B cell (primary cell): ENCODE measurements at regions not wholly inside any gene's neighbourhood (a gene's known extent, or its start where the extent isn't known, plus 50 kb on each side); places are given as distances from the start of the nearest gene placed in this dataset.

Experiments
- ATAC-seq: fragments of 200-7000 bp; cut with Tn5 transposase; one replicate; pipeline ENCODE4 v1.10.0; 2021; ENCODE audit warnings: low read depth, mild to moderate bottlenecking, moderate number of reproducible peaks, moderate library complexity
- CTCF ChIA-PET: fragments of 350-600 bp; sonication (Branson Sonifier 250); formaldehyde crosslinking; loops from one replicate; lab custom pipeline; 2021; ENCODE audit warnings: antibody characterized with exemption, inconsistent platforms; lab: Charles Lee
- POLR2A ChIA-PET: fragments of 350-600 bp; sonication (Branson Sonifier 250); formaldehyde crosslinking; loops from one replicate; lab custom pipeline; 2021; ENCODE audit warnings: antibody characterized with exemption; lab: Charles Lee
- DNase-seq: peaks from one replicate; pipeline ENCODE4 v3.0.0; 2013
- H2AFZ ChIP-seq: 2 replicates; pipeline ENCODE4 v1.6.1; 2012; ENCODE audit warnings: mild to moderate bottlenecking, low read depth, low read length; ENCODE audit not compliant: insufficient read depth, poor library complexity, severe bottlenecking
- H3K27ac ChIP-seq, 2 donors: 1 replicate in 1 of 2; 2 replicates in 1 of 2; pipeline ENCODE4 v1.5.1; 2012 to 2013; ENCODE audit warnings: low read length in 2 of 2, mild to moderate bottlenecking in 2 of 2, moderate library complexity in 1 of 2
- H3K27me3 ChIP-seq, 4 experiments: fragments of 200-600 bp in 1 of 4; sonication (generic) in 1 of 4; replicated peaks in 1 of 4; 1 replicate in 2 of 4; 2 replicates in 2 of 4; pipeline versions ENCODE4 v1.6.1 to v1.7.0; 2013 to 2016; ENCODE audit warnings: low read length in 3 of 4, mild to moderate bottlenecking in 2 of 4, mixed read lengths in 1 of 4, moderate library complexity in 1 of 4; ENCODE audit not compliant: insufficient read depth in 4 of 4, control insufficient read depth in 3 of 4; ENCODE audit errors: control extremely low read depth in 1 of 4
- H3K36me3 ChIP-seq, 2 experiments: replicated peaks in 1 of 2; 1 replicate in 1 of 2; 2 replicates in 1 of 2; pipeline versions ENCODE4 v1.6.1 to v1.7.1; 2013; ENCODE audit warnings: low read length in 1 of 2; ENCODE audit not compliant: insufficient read depth in 2 of 2, control insufficient read depth in 1 of 2; ENCODE audit errors: control extremely low read depth in 1 of 2, extremely low read depth in 1 of 2
- H3K4me1 ChIP-seq, 2 donors: fragments of 200-600 bp in 1 of 2; sonication (generic) in 1 of 2; 1 replicate in 1 of 2; 2 replicates in 1 of 2; pipeline versions ENCODE4 v1.5.1 to v1.6.1; 2013 to 2017; ENCODE audit warnings: low read length in 2 of 2; ENCODE audit not compliant: control insufficient read depth in 2 of 2, insufficient read depth in 2 of 2
- H3K4me2 ChIP-seq: replicated peaks from 2 replicates; pipeline ENCODE3; 2012; ENCODE audit warnings: mild to moderate bottlenecking, low read depth, low read length; ENCODE audit not compliant: poor library complexity, severe bottlenecking
- H3K4me3 ChIP-seq, 5 experiments: fragments of 200-600 bp in 1 of 5; sonication (generic) in 1 of 5; 1 replicate in 3 of 5; 2 replicates in 2 of 5; pipeline versions ENCODE4 v1.5.1 to v1.7.0; 2011 to 2016; ENCODE audit warnings: low read length in 4 of 5, mild to moderate bottlenecking in 4 of 5, low read depth in 2 of 5, control low read depth in 1 of 5, moderate library complexity in 1 of 5; ENCODE audit not compliant: insufficient read depth in 1 of 5; ENCODE audit errors: control extremely low read depth in 1 of 5, extremely low read depth in 1 of 5
- H3K79me2 ChIP-seq: fragments of 200-600 bp; sonication (generic); one replicate; pipeline ENCODE4 v1.6.0; 2016; ENCODE audit warnings: low read length; ENCODE audit not compliant: control insufficient read depth, insufficient read depth
- H3K9ac ChIP-seq: fragments of 200-600 bp; sonication (generic); 2 replicates; pipeline ENCODE4 v1.6.1; 2017; ENCODE audit warnings: mild to moderate bottlenecking, low read length, moderate library complexity
- H3K9me3 ChIP-seq, 3 donors: one replicate each; pipeline versions ENCODE4 v1.6.1 to v1.7.1; 2013; ENCODE audit warnings: low read length in 2 of 3; ENCODE audit not compliant: control insufficient read depth in 2 of 3, insufficient read depth in 1 of 3; ENCODE audit errors: control extremely low read depth in 1 of 3
- H4K20me1 ChIP-seq: 2 replicates; pipeline ENCODE4 v1.6.0; 2012; ENCODE audit warnings: mild to moderate bottlenecking, low read length; ENCODE audit not compliant: insufficient read depth, control insufficient read depth, poor library complexity, severe bottlenecking
- H3K27ac Mint-ChIP-seq: one replicate; pipeline ENCODE4 v1.8.0; 2021; ENCODE audit warnings: mixed read lengths
- H3K27me3 Mint-ChIP-seq: one replicate; pipeline ENCODE4 v1.8.0; 2021; ENCODE audit warnings: mixed read lengths
- H3K4me1 Mint-ChIP-seq: one replicate; pipeline ENCODE4 v1.8.0; 2021; ENCODE audit warnings: mixed read lengths
- H3K4me3 Mint-ChIP-seq: one replicate; pipeline ENCODE4 v1.8.0; 2021; ENCODE audit warnings: mixed read lengths
- H3K9me3 Mint-ChIP-seq: one replicate; pipeline ENCODE4 v1.8.0; 2022; ENCODE audit warnings: mixed read lengths; ENCODE audit not compliant: insufficient read depth
- CTCF ChIP-seq: fragments of 200-600 bp; IDR thresholded peaks from one replicate; pipeline ENCODE4 v1.8.0; 2022; ENCODE audit warnings: antibody characterized with exemption, mild to moderate bottlenecking
- EZH2 ChIP-seq: IDR thresholded peaks from 2 replicates; pipeline ENCODE4 v1.6.1; 2012; ENCODE audit warnings: borderline replicate concordance, low read depth, mild to moderate bottlenecking, moderate library complexity, low read length; ENCODE audit not compliant: insufficient read depth, poor library complexity, severe bottlenecking
- WGBS: methylation state at CpG from one replicate; pipeline ENCODE4 v1.1.5; 2013; ENCODE audit warnings: missing lambda C conversion rate; ENCODE audit not compliant: insufficient coverage; 5-methylcytosine and 5-hydroxymethylcytosine counted together
- intact Hi-C: fragments of 100-400 bp; cut with micrococcal nuclease; formaldehyde crosslinking; loops from one replicate; pipeline ENCODE4 v1.10.0; 2022

GRCh38 chr2:41394541-41394940 is 653.3 kb upstream of the PKDCC start:
- 71% methylated on average over 1 of the region's 1 CpG for WGBS
- H4K20me1 ChIP-seq: no peaks in the 10 kb centered on the region
- intact Hi-C loops: no loop called here
- H3K27ac ChIP-seq: no peak overlapping the region
- H3K9ac ChIP-seq: no peak overlapping the region
- ChIA-PET CTCF (interaction anchor here (0.6 kb wide), 1 partner anchor 21 kb away, joined by 3 read pairs; no protein-coding TSS in a partner anchor), POLR2A (no interaction called here)
- no peak overlapping the region for H3K4me3 ChIP-seq
- H3K79me2 ChIP-seq: no peaks in the 10 kb centered on the region
- Mint-ChIP-seq H3K4me1 (no peaks in the 10 kb centered on the region), H3K27ac (no peak overlapping the region), H3K27me3 (no peaks in the 10 kb centered on the region), H3K4me3 (no peak overlapping the region), H3K9me3 (peaks cover 7% of the 10 kb centered on the region)
- H3K4me1 ChIP-seq: no peaks in the 10 kb centered on the region
- H3K27me3 ChIP-seq: no peaks in the 10 kb centered on the region
- no peaks in the 10 kb centered on the region for H3K9me3 ChIP-seq
- no peak overlapping the region for H2AFZ ChIP-seq
- no peak for TF ChIP-seq CTCF
- no peak for TF ChIP-seq EZH2
- H3K36me3 ChIP-seq: no peaks in the 10 kb centered on the region
- no peak overlapping the region for H3K4me2 ChIP-seq
- ATAC-seq: no peak
- no peak for DNase-seq

- TF ChIP-seq CTCF (no peak), EZH2 (no peak)
Measured at GRCh38 chr2:41395692-41396091, 652.1 kb upstream of the PKDCC start.

More at GRCh38 chr2:41395692-41396091, 652.1 kb upstream of the PKDCC start:
- no peaks in the 10 kb centered on the region for H3K4me1 ChIP-seq
- peaks cover 7% of the 10 kb centered on the region for H3K9me3 Mint-ChIP-seq
- no peak overlapping the region for H2AFZ ChIP-seq
- ChIA-PET CTCF (no interaction called here), POLR2A (no interaction called here)
- no peaks in the 10 kb centered on the region for H3K9me3 ChIP-seq
- H3K27ac Mint-ChIP-seq: no peak overlapping the region
- H3K9ac ChIP-seq: no peak overlapping the region
- no peaks in the 10 kb centered on the region for H3K4me1 Mint-ChIP-seq
- H3K27me3 Mint-ChIP-seq: no peaks in the 10 kb centered on the region
- no peak overlapping the region for H3K4me2 ChIP-seq
- WGBS: 100% methylated on average over 1 of the region's 3 CpGs
- intact Hi-C loops: no loop called here
- no peak for DNase-seq
- no peak overlapping the region for H3K4me3 Mint-ChIP-seq
- H3K79me2 ChIP-seq: no peaks in the 10 kb centered on the region
- H3K27me3 ChIP-seq: no peaks in the 10 kb centered on the region
- H3K4me3 ChIP-seq: no peak overlapping the region
- no peaks in the 10 kb centered on the region for H4K20me1 ChIP-seq
- no peak for ATAC-seq
- H3K27ac ChIP-seq: no peak overlapping the region
- H3K36me3 ChIP-seq: no peaks in the 10 kb centered on the region
